IPS DF 6.9 (cell line): ENCODE measurements at regions not wholly inside any gene's neighbourhood (a gene's known extent, or its start where the extent isn't known, plus 50 kb on each side); places are given as distances from the start of the nearest gene placed in this dataset.
"Not testable (repeated sequence)": the region's sequence is repeated elsewhere in the genome, so short reads cannot be mapped to it uniquely, and the experiment has no call there.

ENCODE experiments used
- DNase-seq: peaks from one replicate; pipeline ENCODE4 v3.0.0-alpha.2; 2013; ENCODE audit warnings: low read depth, low spot score
- H3K27ac ChIP-seq: one replicate; pipeline ENCODE4 v1.5.1; 2013; ENCODE audit warnings: low read length, control low read depth
- H3K27me3 ChIP-seq: 2 replicates; pipeline ENCODE4 v1.6.1; 2013; ENCODE audit warnings: mild to moderate bottlenecking, low read length; ENCODE audit not compliant: control insufficient read depth, insufficient read depth
- H3K36me3 ChIP-seq: 2 replicates; pipeline ENCODE4 v1.6.1; 2013; ENCODE audit warnings: low read length; ENCODE audit not compliant: control insufficient read depth, insufficient read depth
- H3K4me1 ChIP-seq: 2 replicates; pipeline ENCODE4 v1.6.1; 2013; ENCODE audit warnings: low read length; ENCODE audit not compliant: control insufficient read depth, insufficient read depth
- H3K4me3 ChIP-seq: 2 replicates; pipeline ENCODE4 v1.5.1; 2013; ENCODE audit warnings: mild to moderate bottlenecking, low read length
- H3K9me3 ChIP-seq: 2 replicates; pipeline ENCODE4 v1.6.1; 2013; ENCODE audit warnings: low read length, inconsistent platforms; ENCODE audit not compliant: control insufficient read depth, insufficient read depth
- WGBS: extraction: QIAGEN DNeasy Blood & Tissue Kit; methylation state at CpG from one replicate; pipeline ENCODE4 v1.1.7; 2013; ENCODE audit warnings: mixed read lengths, missing lambda C conversion rate; ENCODE audit not compliant: insufficient read length, insufficient coverage; 5-methylcytosine and 5-hydroxymethylcytosine counted together

GRCh38 chr14:28820677-28821076 lies 54.1 kb downstream of the FOXG1 start:
- H3K4me3 ChIP-seq, result no peak overlapping the region
- H3K36me3 ChIP-seq, result no peaks in the 10 kb centered on the region
- H3K4me1 ChIP-seq, result no peaks in the 10 kb centered on the region
- no peak overlapping the region for H3K27ac ChIP-seq
- no CpG with 5 or more reads among the region's 1 CpG for WGBS
- DNase-seq, result no peak
- no peaks in the 10 kb centered on the region for H3K9me3 ChIP-seq
- no peaks in the 10 kb centered on the region for H3K27me3 ChIP-seq

GRCh38 chr14:28821993-28822392 lies 55.4 kb downstream of the FOXG1 start:
- H3K36me3 ChIP-seq, result no peaks in the 10 kb centered on the region

GRCh38 chr14:28823245-28823644 lies 56.7 kb downstream of the FOXG1 start:
- Histone ChIP-seq H3K4me1 (no peaks in the 10 kb centered on the region), H3K4me3 (no peak overlapping the region), H3K27me3 (no peaks in the 10 kb centered on the region), H3K27ac (no peak overlapping the region), H3K36me3 (no peaks in the 10 kb centered on the region), H3K9me3 (no peaks in the 10 kb centered on the region)
- no CpG with 5 or more reads among the region's 1 CpG for WGBS
- DNase-seq, result no peak

More at GRCh38 chr14:28821993-28822392, 55.4 kb downstream of the FOXG1 start:
- Histone ChIP-seq H3K27me3 (no peaks in the 10 kb centered on the region), H3K4me3 (no peak overlapping the region), H3K4me1 (no peaks in the 10 kb centered on the region), H3K9me3 (no peaks in the 10 kb centered on the region), H3K27ac (no peak overlapping the region)
- no peak for DNase-seq

- WGBS, result no CpG with 5 or more reads among the region's 22 CpGs
- Histone ChIP-seq H3K9me3 (no peaks in the 10 kb centered on the region), H3K27ac (no peak overlapping the region), H3K4me1 (no peaks in the 10 kb centered on the region; the same call in 1 of the 2 replicates), H3K4me3 (no peak overlapping the region), H3K36me3 (no peaks in the 10 kb centered on the region), H3K27me3 (no peaks in the 10 kb centered on the region)
- DNase-seq, result no peak
Measured at GRCh38 chr14:28830115-28830534, 63.5 kb downstream of the FOXG1 start.

- Histone ChIP-seq H3K4me3 (no peak overlapping the region), H3K27me3 (no peaks in the 10 kb centered on the region), H3K4me1 (no peaks in the 10 kb centered on the region; the same call in 1 of the 2 replicates), H3K27ac (no peak overlapping the region), H3K9me3 (no peaks in the 10 kb centered on the region), H3K36me3 (no peaks in the 10 kb centered on the region)
- no CpG with 5 or more reads among the region's 3 CpGs for WGBS
- no peak for DNase-seq
Measured at GRCh38 chr14:28831126-28831525, 64.5 kb downstream of the FOXG1 start.

GRCh38 chr14:28842569-28842968 lies 76.0 kb downstream of the FOXG1 start:
- not testable (repeated sequence) for DNase-seq, H3K9me3 ChIP-seq, H3K36me3 ChIP-seq, H3K27me3 ChIP-seq, H3K4me3 ChIP-seq, H3K4me1 ChIP-seq, H3K27ac ChIP-seq
- WGBS, result no CpG with 5 or more reads among the region's 5 CpGs

- H3K4me3 ChIP-seq, result no peak overlapping the region
- no peaks in the 10 kb centered on the region for H3K36me3 ChIP-seq
- H3K9me3 ChIP-seq, result no peaks in the 10 kb centered on the region
- no peaks in the 10 kb centered on the region for H3K4me1 ChIP-seq
- H3K27ac ChIP-seq, result no peak overlapping the region
- WGBS, result no CpG with 5 or more reads among the region's 2 CpGs
- no peak for DNase-seq
- no peaks in the 10 kb centered on the region for H3K27me3 ChIP-seq
Measured at GRCh38 chr14:28867571-28867970, 101.0 kb downstream of the FOXG1 start.

- no peak for DNase-seq
- Histone ChIP-seq H3K27ac (no peak overlapping the region), H3K9me3 (no peaks in the 10 kb centered on the region), H3K27me3 (no peaks in the 10 kb centered on the region), H3K4me1 (no peaks in the 10 kb centered on the region), H3K36me3 (no peaks in the 10 kb centered on the region), H3K4me3 (no peak overlapping the region)
- WGBS, result no CpG with 5 or more reads among the region's 2 CpGs
Measured at GRCh38 chr14:28870033-28870564, 103.5 kb downstream of the FOXG1 start.

- no peak overlapping the region for H3K27ac ChIP-seq
- H3K36me3 ChIP-seq, result no peaks in the 10 kb centered on the region
- DNase-seq, result no peak
- no peak overlapping the region for H3K4me3 ChIP-seq
- no peaks in the 10 kb centered on the region for H3K9me3 ChIP-seq
- H3K4me1 ChIP-seq, result peaks cover 3% of the 10 kb centered on the region; the same call in 1 of the 2 replicates
- no CpG with 5 or more reads among the region's 3 CpGs for WGBS
- no peaks in the 10 kb centered on the region for H3K27me3 ChIP-seq
Measured at GRCh38 chr14:28875934-28876571, 109.5 kb downstream of the FOXG1 start.

GRCh38 chr14:28876572-28876945 lies 110.0 kb downstream of the FOXG1 start:
- no peak for DNase-seq
- no CpG with 5 or more reads among the region's 4 CpGs for WGBS
- H3K27ac ChIP-seq, result no peak overlapping the region

GRCh38 chr14:28877923-28878322 lies 111.3 kb downstream of the FOXG1 start:
- H3K27me3 ChIP-seq, result no peaks in the 10 kb centered on the region
- no peak overlapping the region for H3K27ac ChIP-seq
- no peaks in the 10 kb centered on the region for H3K9me3 ChIP-seq
- no peaks in the 10 kb centered on the region for H3K36me3 ChIP-seq
- no peak for DNase-seq
- H3K4me3 ChIP-seq, result no peak overlapping the region
- peaks cover 3% of the 10 kb centered on the region; the same call in 1 of the 2 replicates for H3K4me1 ChIP-seq

More at GRCh38 chr14:28876572-28876945, 110.0 kb downstream of the FOXG1 start:
- Histone ChIP-seq H3K27me3 (no peaks in the 10 kb centered on the region), H3K36me3 (no peaks in the 10 kb centered on the region), H3K4me3 (no peak overlapping the region), H3K9me3 (no peaks in the 10 kb centered on the region), H3K4me1 (peaks cover 3% of the 10 kb centered on the region; the same call in 1 of the 2 replicates)
